GM19238 (cell line): ENCODE measurements at regions not wholly inside any gene's neighbourhood (a gene's known extent, or its start where the extent isn't known, plus 50 kb on each side); places are given as distances from the start of the nearest gene placed in this dataset.

Source experiments
- DNase-seq: peaks from one replicate; pipeline ENCODE4 v3.0.0; 2011; ENCODE audit warnings: low spot score; ENCODE audit not compliant: insufficient read length

GRCh38 chr20:4070323-4071177 is 55.2 kb upstream of the RNF24 start:
- DNase-seq: no peak

DNA sequence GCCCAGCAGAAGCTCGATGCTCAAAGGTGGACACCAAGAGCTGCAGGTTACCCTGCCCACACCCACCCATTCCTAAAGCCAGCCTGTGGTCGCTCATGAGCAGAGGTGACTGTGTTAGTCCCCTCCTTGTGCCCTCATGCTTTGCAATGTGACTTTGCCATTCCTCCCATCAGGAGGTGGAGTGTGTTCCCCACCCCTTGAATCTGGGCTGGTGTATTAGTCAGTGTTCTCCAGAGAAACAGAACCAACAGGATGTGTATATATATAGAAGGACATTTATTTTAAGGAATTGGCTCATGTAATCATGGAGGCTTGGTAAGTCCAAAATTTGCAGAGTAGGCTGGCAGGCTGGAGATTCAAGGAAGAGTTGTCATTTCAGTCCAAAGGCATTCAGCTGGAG is 54.4 kb upstream of the RNF24 start:
- DNase-seq: no peak

DNA sequence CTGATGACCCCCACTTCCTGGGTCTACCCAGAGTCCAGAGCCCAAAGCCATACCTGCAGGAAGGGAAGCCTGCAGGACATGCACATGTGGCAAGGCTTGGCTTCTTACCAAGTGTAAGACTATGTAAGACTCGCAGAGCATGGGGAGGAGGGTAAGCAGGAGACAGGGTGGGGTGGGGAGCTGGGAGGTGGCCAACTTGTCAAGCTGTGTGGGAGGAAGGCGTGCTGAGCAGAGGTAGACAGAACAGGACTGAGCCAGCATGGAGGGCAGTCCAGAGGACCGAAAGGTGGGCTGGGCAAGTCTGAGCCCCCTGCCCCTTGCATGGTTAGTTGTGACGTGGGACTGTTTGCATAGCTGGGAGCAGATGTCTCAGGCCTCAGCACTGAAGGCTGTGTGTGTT is 53.4 kb upstream of the RNF24 start:
- no peak for DNase-seq

GRCh38 chr20:4067600-4068261 is 52.4 kb upstream of the RNF24 start:
- no peak for DNase-seq

DNA sequence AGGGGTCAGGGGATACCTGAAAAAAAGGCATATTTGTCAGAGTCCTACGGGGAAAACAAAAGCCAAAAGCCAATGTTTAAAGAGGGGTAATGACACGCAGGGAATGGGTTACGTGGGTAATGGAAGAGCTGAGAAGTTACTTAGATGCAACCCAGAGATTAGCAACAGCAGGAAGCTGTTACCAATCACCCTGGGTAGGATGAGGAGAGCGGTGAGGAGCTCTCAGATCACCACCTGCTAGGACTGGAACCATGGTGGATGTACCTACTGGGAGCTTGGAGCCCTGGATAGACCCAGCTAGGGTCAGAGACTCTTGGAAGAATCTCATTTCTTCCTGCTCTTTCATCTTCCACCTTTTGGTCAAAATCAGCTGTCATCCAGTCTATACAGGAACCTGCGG is 51.2 kb upstream of the RNF24 start:
- DNase-seq: no peak

GRCh38 chr20:4065391-4065844 is 50.1 kb upstream of the RNF24 start:
- DNase-seq: no peak
